ENCODE measurements at regions not wholly inside any gene's neighbourhood (a gene's known extent, or its start where the extent isn't known, plus 50 kb on each side); places are given as distances from the start of the nearest gene placed in this dataset.

GRCh38 chr15:35871812-35872211 lies 325.8 kb upstream of the DPH6 start:
- no peak for DNase-seq

GRCh38 chr15:35872577-35872976 lies 326.6 kb upstream of the DPH6 start:
- no peak for DNase-seq

- DNase-seq = no peak
These were observed 328.4 kb upstream of the DPH6 start for GRCh38 chr15:35874260-35874905.

DNA sequence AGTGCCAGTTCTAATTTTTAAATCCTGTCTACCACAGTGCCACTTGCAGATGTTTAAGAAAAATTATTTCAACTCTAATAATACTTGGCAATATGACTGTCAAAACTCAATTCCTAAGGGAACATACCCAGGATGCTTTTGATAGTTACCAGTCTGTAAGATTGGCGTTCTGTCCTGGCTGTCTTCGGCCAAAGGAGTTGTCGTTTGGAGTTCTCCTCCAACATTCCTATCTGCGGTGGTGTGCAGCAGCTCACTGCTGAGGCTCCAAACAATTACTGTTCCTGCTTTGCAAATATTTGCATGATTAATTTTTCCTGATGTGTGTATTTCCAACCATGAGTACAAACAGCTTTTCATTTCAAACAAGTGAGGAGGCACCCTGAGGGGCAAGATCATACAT lies 330.8 kb upstream of the DPH6 start:
- no peak for DNase-seq

DNA sequence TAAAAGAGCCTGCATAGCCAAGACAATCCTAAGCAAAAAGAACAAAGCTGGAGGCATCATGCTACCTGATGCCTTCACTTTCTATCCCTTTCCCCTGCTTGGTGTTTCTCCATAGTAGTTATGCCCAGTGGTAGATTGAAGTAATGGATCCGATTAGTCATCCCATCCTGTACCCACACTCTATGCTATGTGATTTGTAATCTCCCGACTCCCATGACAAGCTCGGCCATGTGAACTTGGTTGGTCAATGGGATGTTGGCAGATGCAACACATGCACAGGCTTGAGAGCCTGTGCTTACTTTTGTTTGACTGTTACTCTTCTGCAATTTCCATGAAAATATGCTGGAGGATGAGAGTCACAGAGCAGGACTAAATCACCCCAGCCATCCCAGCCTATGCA lies 334.9 kb upstream of the DPH6 start:
- DNase-seq = no peak

DNA sequence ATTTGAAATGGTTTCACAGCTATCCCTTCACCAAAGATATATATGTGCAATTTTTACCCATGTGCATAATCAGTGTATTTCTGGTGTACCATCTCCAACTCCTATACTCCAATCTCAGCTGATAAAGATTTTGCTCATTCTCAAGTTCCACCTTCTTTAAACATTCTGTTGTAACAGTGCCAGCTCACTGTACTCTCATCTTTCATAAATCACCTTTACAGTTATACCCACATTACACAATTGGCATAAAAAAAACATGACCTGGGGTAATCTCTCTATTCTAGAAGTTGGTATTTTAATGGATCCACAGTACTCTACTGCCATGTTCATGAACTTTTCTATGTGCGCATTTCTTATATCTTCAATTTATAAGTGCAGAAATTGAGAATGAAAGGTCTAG lies 339.9 kb upstream of the DPH6 start:
- DNase-seq = no peak

DNA sequence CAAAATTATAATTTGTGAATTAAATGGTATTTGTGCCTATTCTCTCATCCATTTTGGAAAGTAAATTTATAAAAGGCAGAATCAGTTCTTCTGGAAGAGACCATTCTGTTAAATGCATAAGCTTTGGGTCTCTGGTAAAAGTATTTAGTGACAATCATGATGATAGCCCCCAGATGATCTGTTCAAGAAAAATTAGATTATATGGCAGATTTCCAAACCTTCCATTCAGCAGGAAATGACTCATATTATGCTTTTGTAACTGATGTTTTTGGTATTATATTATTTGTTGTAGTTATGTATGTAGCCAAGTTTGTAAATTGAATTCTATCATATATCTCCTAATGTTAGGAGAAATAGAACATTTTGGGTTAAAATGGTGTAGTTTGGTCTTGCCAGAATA lies 340.8 kb upstream of the DPH6 start:
- DNase-seq = no peak

GRCh38 chr15:35888815-35889214 lies 342.9 kb upstream of the DPH6 start:
- DNase-seq = no peak

GRCh38 chr15:35907511-35907910 lies 361.5 kb upstream of the DPH6 start:
- no peak for DNase-seq

DNA sequence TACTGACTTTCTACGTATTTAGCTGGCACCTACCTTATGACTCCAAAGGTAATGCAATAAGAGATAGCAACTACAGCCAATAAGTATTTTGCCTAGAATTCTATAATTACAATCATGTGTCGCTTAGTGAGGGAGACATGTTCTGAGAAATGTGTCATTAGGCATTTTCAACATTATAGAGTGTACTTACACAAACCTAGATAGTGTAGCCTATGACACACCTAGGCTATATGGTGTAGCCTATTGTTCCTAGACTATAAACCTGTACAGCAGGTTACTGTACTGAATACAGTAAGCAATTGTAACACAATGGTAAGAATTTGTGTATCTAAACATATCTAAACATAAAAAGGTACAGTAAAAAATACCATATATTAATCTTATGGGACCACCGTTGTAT lies 363.4 kb upstream of the DPH6 start:
- DNase-seq = no peak

GRCh38 chr15:35910227-35910626 lies 364.3 kb upstream of the DPH6 start:
- no peak for DNase-seq

DNA sequence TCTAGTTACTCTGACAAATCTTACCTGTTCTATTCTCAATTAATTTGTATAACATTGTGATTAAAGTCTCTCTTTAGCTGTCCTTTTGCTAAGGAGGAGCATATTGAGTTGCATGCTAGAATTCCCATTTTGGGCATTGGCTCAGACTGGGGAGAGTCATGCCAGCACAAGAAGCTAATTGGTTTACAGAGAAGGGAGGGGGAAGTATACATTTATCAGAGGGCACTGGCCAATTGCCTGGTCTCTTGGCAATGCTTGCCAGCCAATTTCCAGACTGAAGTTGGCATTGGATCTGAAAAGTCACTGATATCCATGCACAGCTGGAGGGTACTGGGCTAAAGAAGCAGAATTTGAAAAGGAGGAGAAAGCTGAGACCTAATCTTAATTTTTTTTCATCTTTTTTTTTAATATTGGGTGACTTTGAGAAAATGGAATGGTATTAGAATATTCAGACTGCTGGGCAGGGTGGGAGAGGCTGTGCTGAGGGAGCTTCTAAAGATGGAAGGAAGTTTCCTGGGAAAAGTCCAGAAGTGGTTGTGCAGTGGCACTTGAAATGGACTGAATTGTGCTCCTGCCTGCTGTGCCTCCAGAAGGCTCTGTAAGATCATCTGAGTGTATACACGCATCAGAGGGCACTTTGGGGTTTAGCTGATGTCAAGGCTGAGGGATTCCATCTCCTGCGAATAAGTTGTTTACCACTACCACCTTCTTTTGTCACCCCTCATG lies 365.2 kb upstream of the DPH6 start:
- DNase-seq = no peak

DNA sequence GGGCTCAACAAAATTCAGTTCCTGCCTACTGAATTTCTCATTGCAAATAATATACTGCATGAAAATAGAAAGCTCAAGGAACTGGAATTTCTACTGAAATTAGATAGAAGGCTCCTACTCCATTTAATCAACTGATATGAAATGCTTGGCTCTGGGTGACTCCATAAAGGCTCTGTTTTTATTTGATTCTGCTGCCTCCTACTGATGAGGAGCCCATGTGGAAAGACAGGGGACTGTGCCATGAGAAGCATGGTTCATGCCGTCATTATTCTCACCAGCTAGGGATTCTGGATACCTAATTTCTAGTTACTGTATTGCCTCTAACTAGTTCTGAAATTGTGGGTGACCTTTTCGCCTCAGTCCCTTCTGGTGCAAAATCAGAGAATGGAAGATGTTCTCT lies 366.2 kb upstream of the DPH6 start:
- DNase-seq = no peak

DNA sequence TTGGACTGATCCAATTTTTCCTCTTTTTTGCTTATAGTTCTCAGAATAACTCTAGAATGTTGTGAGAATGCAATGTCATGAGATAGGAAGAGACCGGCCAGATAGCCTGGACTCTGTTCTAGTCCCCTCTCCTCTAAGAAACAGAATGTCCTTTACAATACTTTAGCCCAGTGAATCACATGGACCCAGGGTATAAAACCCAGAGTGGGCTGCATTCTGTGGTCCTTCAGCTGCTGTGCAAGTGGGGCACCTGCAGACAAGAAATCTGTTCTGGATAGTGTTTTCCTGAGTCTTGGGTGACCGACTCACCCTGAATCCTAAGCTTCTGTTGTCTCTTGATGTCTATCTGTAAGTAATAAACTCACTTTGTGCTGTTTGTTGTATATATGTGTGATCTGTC lies 368.6 kb upstream of the DPH6 start:
- no peak for DNase-seq

DNA sequence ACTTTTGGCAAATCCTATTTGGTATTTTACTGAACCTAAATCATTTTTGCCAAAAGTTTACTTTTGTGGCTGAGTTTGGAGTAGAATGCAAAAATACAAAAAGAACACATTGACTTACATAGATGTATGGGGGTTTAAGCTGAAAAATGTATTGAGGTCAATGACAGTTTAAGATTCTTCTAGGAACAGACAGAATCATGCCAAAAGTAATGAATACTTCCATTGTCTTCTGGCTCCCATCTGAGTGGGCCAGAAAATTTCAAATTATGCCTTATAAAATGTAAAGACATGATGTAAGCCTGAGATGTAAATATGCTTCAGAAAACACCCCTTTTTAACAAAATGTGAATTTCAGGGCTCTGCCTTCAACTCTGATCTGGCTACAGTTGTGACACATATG lies 375.1 kb upstream of the DPH6 start:
- no peak for DNase-seq

DNA sequence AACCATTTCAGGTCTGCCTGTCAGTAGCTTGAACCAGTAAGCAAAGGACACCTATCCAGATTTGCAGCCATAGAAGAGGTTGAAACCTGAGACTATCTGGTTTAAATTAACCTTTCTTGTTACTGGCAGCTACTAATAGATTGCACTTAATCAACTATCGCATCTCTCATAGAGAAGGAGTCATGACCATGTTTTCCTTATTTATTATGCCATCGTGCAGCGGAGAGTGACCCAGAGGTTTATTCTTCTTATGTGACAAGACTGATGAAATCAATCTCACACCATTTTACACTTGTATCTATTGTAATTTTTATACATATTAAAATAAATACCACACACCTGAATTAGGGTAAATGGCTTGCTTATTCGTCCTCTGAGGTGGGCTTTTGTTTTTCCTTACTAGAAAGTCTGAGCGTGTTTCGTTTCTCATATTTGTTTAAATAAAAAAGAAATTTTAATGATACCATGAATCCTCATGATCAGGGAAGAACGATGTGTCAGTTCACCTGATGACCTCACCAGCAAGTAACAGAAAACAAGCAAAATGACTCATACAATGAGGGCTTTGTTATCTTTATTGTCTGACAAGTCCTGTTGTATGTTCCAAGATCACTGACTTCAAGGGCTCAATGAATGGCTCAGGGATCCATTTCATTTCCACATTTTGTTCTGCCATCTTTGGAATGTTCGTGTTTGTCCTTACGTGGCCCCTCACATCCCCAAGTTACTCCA lies 379.5 kb upstream of the DPH6 start:
- DNase-seq = no peak

DNA sequence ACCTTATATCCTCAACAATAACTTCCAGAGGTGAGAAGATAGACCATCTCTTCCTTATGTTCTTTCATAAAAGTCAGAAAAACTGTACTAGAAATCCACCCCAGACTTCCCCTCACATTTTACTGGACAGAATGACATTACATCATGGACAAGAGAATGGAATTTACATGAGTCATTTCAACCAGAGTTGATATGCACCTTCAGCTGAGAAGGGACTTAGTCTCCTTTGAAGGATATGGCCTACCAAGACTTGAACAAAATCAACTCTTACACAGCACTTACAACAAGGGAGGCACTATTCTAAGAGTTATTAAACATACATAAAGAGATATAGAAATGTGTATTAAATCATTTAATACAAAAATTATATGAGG lies 380.0 kb upstream of the DPH6 start:
- DNase-seq = no peak

GRCh38 chr15:35928847-35929246 lies 382.9 kb upstream of the DPH6 start:
- no peak for DNase-seq

- no peak for DNase-seq
These were observed 383.9 kb upstream of the DPH6 start for GRCh38 chr15:35929740-35930444.

DNA sequence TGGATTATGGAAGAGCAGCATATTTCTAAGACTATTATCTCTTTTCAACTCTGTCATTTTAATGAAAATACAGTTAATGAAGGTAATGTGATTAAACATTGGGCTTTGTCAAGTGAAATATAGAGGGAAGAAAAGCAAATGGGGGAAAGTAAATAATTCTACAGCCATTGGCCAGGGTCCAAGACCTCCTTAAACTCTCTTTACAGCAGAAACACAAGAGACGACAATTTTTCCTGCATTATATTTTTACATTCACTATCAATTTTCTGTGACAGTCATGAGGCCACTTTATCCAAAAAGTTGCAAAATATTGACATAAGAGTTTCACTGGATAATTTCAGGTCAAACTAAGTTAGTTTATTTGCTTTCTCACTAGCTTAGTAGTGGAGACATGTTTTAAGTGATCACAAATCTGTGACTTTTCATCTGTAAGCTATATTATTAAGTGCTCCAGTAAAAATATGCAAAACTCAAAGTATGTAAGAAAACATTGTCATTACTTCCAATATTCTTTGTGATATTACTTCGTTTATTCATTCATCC lies 385.9 kb upstream of the DPH6 start:
- DNase-seq = no peak

- DNase-seq = no peak
These were observed 386.6 kb upstream of the DPH6 start for GRCh38 chr15:35932531-35932930.

GRCh38 chr15:35933531-35933930 lies 387.6 kb upstream of the DPH6 start:
- DNase-seq = no peak

GRCh38 chr15:35934383-35935049 lies 388.6 kb upstream of the DPH6 start:
- no peak for DNase-seq

Data from NCI-H2171 treated with DMSO at 0.1 percent for 48 hours (cell line).